K562 (cell line): ENCODE measurements at regions not wholly inside any gene's neighbourhood (a gene's known extent, or its start where the extent isn't known, plus 50 kb on each side); places are given as distances from the start of the nearest gene placed in this dataset.

Source experiments
- ATAC-seq: fragments of 200-7000 bp; cut with Tn5 transposase; 3 replicates; pipeline ENCODE4 v1.9.1; 2020; ENCODE audit warnings: moderate library complexity
- BruUV-seq: library from RNA; stranded (reverse); fragments of 400-500 nt; replicated peaks from 2 replicates; lab custom pipeline; 2021; lab: Mats Ljungman, UMichigan
- CTCF ChIA-PET: fragments of 300-600 bp; formaldehyde crosslinking; extraction: SDS; loops from one replicate; lab custom pipeline; 2021; ENCODE audit warnings: low intra/inter-chr PET ratio; lab: Yijun Ruan, JAX
- POLR2A ChIA-PET: fragments of 300-600, 350-650 bp; sonication (Branson Sonifier 250); formaldehyde crosslinking; extraction: SDS; loops from one replicate; lab custom pipeline; 2021; ENCODE audit warnings: antibody characterized with exemption, inconsistent platforms; lab: Yijun Ruan, JAX
- DNase-seq, 4 experiments: peaks; one replicate each; pipeline versions ENCODE4 v3.0.0 to v3.0.0-alpha.2; 2011 to 2018; ENCODE audit warnings: low spot score in 3 of 4, mixed read lengths in 3 of 4; ENCODE audit errors: extremely low read depth in 1 of 4
- FAIRE-seq: peaks from 2 replicates; lab custom pipeline; 2011; peaks lifted over from hg19 to GRCh38; lab: Jason Lieb, UNC
- H2AFZ ChIP-seq: 2 replicates; pipeline ENCODE4 v1.6.0; 2011; ENCODE audit warnings: low read depth, low read length, control low read depth, inconsistent platforms
- H3K27ac ChIP-seq: fragments of 200-600 bp; 3 replicates; pipeline ENCODE4 v1.8.0; 2011; ENCODE audit warnings: low read depth, mild to moderate bottlenecking, control low read depth, inconsistent platforms, low read length, moderate library complexity, mixed read lengths; ENCODE audit errors: extremely low read depth
- H3K27me3 ChIP-seq, 2 experiments: fragments of 300-600 bp in 1 of 2; 2 replicates in 1 of 2; 3 replicates in 1 of 2; pipeline versions ENCODE4 v1.6.0 to v1.8.0; 2011; ENCODE audit warnings: inconsistent platforms in 2 of 2, low read length in 2 of 2, mild to moderate bottlenecking in 1 of 2, mixed read lengths in 1 of 2, moderate library complexity in 1 of 2; ENCODE audit not compliant: control insufficient read depth in 2 of 2, insufficient read depth in 2 of 2
- H3K36me3 ChIP-seq: fragments of 300-600 bp; 3 replicates; pipeline ENCODE4 v1.8.0; 2011; ENCODE audit warnings: mild to moderate bottlenecking, low read length, inconsistent platforms; ENCODE audit not compliant: control insufficient read depth, insufficient read depth
- H3K4me1 ChIP-seq, 2 experiments: fragments of 200-600 bp in 1 of 2; replicated peaks in 1 of 2; 2 replicates in 1 of 2; 3 replicates in 1 of 2; pipeline versions ENCODE4 v1.5.1 to v1.8.0; 2011; ENCODE audit warnings: inconsistent platforms in 2 of 2, low read length in 2 of 2, mild to moderate bottlenecking in 1 of 2, mixed read lengths in 1 of 2, moderate library complexity in 1 of 2; ENCODE audit not compliant: control insufficient read depth in 2 of 2, insufficient read depth in 2 of 2
- H3K4me2 ChIP-seq: 2 replicates; pipeline ENCODE4 v1.6.1; 2011; ENCODE audit warnings: low read length, control low read depth, inconsistent platforms, mixed read lengths; ENCODE audit not compliant: insufficient read depth
- H3K4me3 ChIP-seq: fragments of 200-600 bp; sonication (generic), shearing (Covaris generic); 2 replicates; pipeline ENCODE4 v1.5.1; 2016; ENCODE audit warnings: control low read depth, inconsistent platforms
- H3K79me2 ChIP-seq: fragments of 200-600 bp; 3 replicates; pipeline ENCODE4 v1.8.0; 2011; ENCODE audit warnings: low read length, inconsistent platforms; ENCODE audit not compliant: control insufficient read depth, insufficient read depth
- H3K9ac ChIP-seq, 2 experiments: 2 replicates each; pipeline versions ENCODE4 v1.6.0 to v1.6.1; 2011; ENCODE audit warnings: low read depth in 2 of 2, low read length in 2 of 2, control low read depth in 1 of 2, inconsistent platforms in 1 of 2, mild to moderate bottlenecking in 1 of 2, mixed read lengths in 1 of 2; ENCODE audit not compliant: insufficient read depth in 1 of 2
- H3K9me1 ChIP-seq: one replicate; pipeline ENCODE4 v1.6.0; 2011; ENCODE audit warnings: inconsistent platforms, mild to moderate bottlenecking, low read length, moderate library complexity; ENCODE audit not compliant: control insufficient read depth, insufficient read depth
- H3K9me3 ChIP-seq: replicated peaks from 2 replicates; pipeline ENCODE4 v1.5.1; 2011; ENCODE audit warnings: low read depth, low read length, inconsistent platforms; ENCODE audit not compliant: control insufficient read depth, insufficient read depth
- H4K20me1 ChIP-seq: replicated peaks from 2 replicates; pipeline ENCODE4 v1.6.1; 2011; ENCODE audit warnings: low read length, inconsistent platforms, mixed read lengths; ENCODE audit not compliant: control insufficient read depth, insufficient read depth
- CXXC5 ChIP-seq: fragments of 250-450 bp; sonication (Bioruptor Pico); IDR thresholded peaks from 2 replicates; pipeline ENCODE4 v1.8.0; 2022; ENCODE audit warnings: inconsistent platforms, mild to moderate bottlenecking, moderate library complexity
- KDM1A ChIP-seq, 2 experiments: fragments of 450-650 bp; IDR thresholded peaks; 2 replicates each; pipeline ENCODE4 v1.6.1; 2016; ENCODE audit warnings: mild to moderate bottlenecking in 2 of 2
- MTF1 ChIP-seq: fragments of 250-450 bp; sonication (Bioruptor Pico); IDR thresholded peaks from 2 replicates; pipeline ENCODE4 v1.9.0; 2021; ENCODE audit warnings: moderate library complexity, mild to moderate bottlenecking, inconsistent platforms, borderline replicate concordance
- POLR3A ChIP-seq: IDR thresholded peaks from 2 replicates; pipeline ENCODE4 v1.6.1; 2011; ENCODE audit warnings: borderline replicate concordance, mild to moderate bottlenecking, moderate library complexity; ENCODE audit not compliant: insufficient read length, insufficient read depth; ENCODE audit errors: extremely low read depth
- ZNF140 ChIP-seq: fragments of 250-450 bp; sonication (Bioruptor Pico); IDR thresholded peaks from 2 replicates; pipeline ENCODE4 v1.8.0; 2021; ENCODE audit warnings: moderate library complexity, mild to moderate bottlenecking, inconsistent platforms
- ZNF77 ChIP-seq: fragments of 250-450 bp; sonication (Bioruptor Pico); IDR thresholded peaks from 2 replicates; pipeline ENCODE4 v1.5.0; 2020
- ZSCAN29 ChIP-seq: fragments of 450-650 bp; IDR thresholded peaks from 2 replicates; pipeline ENCODE4 v1.6.1; 2017
- WGBS: fragments of 100-300 bp; shearing (Covaris generic); methylation state at CpG from one replicate; pipeline ENCODE4 v1.1.6; 2016; ENCODE audit warnings: low coverage, mixed read lengths; ENCODE audit not compliant: insufficient coverage; ENCODE audit errors: missing lambda C conversion rate; 5-methylcytosine and 5-hydroxymethylcytosine counted together
- in situ Hi-C: fragments of 300-500 bp; cut with MboI; formaldehyde crosslinking; loops from 4 replicates; pipeline ENCODE4 v1.15.0; 2018; ENCODE audit warnings: inconsistent platforms, mixed read lengths
- intact Hi-C: fragments of 100-400 bp; cut with micrococcal nuclease; formaldehyde crosslinking; loops from 2 replicates; pipeline ENCODE4 v1.14.2; 2022
- TF ChIP-seq, protein P1 (sequence below): sonication (generic); formaldehyde crosslinking; IDR thresholded peaks from 2 replicates; pipeline ENCODE4 v1.8.0; 2023; ENCODE audit warnings: mild to moderate bottlenecking, missing genetic modification reagents
- TF ChIP-seq, protein P2 (sequence below): fragments of 250-450 bp; sonication (Bioruptor Pico); IDR thresholded peaks from 2 replicates; pipeline ENCODE4 v1.8.0; 2021; ENCODE audit warnings: borderline replicate concordance, mild to moderate bottlenecking, moderate library complexity; ENCODE audit not compliant: poor library complexity, severe bottlenecking
- TF ChIP-seq, protein P3 (sequence below): fragments of 250-450 bp; sonication (Bioruptor Pico); IDR thresholded peaks from 2 replicates; pipeline ENCODE4 v1.5.0; 2021; ENCODE audit warnings: mild to moderate bottlenecking, borderline replicate concordance
- TF ChIP-seq, protein P4 (sequence below): fragments of 450-650 bp; IDR thresholded peaks from 2 replicates; pipeline ENCODE4 v1.7.0; 2016; ENCODE audit warnings: borderline replicate concordance
- TF ChIP-seq, protein P5 (sequence below): conservative IDR thresholded peaks from 2 replicates; pipeline ENCODE4 v1.6.1; 2011; ENCODE audit warnings: low read depth, mild to moderate bottlenecking, low read length; ENCODE audit not compliant: control insufficient read depth

DNA sequence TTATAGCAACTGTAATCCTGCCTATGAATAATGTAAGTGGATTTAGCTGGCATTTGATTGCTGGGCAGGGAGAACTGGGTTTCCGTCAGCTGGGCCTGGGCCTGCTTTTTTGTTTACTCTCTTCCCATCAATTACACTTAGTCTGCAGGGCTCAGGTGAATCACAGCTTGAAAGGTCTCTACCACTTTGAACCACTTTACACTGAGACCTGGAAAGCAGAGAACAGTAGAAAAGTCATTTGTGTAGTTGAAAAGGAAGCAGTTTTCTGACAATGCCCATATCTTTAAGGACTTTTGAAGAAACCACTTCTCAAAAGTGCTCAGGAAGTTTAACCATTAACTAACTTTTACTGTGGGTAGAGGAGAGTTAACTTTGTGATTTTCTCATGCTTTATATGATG is 315.4 kb upstream of the SASH1 start:
- intact Hi-C loops, result no loop called here
- ATAC-seq, result no peak
- 27% methylated on average over 1 of the region's 1 CpG for WGBS
- Histone ChIP-seq H3K9me3 (no peaks in the 10 kb centered on the region), H3K27me3 (no peaks in the 10 kb centered on the region), H3K4me3 (no peak overlapping the region), H3K9ac (no peak overlapping the region), H3K27ac (no peak overlapping the region), H3K4me2 (no peak overlapping the region), H3K36me3 (no peaks in the 10 kb centered on the region), H2AFZ (no peak overlapping the region), H3K79me2 (no peaks in the 10 kb centered on the region), H4K20me1 (no peaks in the 10 kb centered on the region), H3K4me1 (no peaks in the 10 kb centered on the region), H3K9me1 (no peaks in the 10 kb centered on the region)
- BruUV-seq, result no TSS peak
- FAIRE-seq, result no peak
- in situ Hi-C loops, result no loop called here
- ChIA-PET CTCF (no interaction called here), POLR2A (interaction anchor here (0.7 to 1.1 kb wide), 2 partner anchors 12 to 1639 kb away, joined by 3 read pairs; no protein-coding TSS in a partner anchor)
- DNase-seq, result no peak
- TF ChIP-seq, protein P1, sequence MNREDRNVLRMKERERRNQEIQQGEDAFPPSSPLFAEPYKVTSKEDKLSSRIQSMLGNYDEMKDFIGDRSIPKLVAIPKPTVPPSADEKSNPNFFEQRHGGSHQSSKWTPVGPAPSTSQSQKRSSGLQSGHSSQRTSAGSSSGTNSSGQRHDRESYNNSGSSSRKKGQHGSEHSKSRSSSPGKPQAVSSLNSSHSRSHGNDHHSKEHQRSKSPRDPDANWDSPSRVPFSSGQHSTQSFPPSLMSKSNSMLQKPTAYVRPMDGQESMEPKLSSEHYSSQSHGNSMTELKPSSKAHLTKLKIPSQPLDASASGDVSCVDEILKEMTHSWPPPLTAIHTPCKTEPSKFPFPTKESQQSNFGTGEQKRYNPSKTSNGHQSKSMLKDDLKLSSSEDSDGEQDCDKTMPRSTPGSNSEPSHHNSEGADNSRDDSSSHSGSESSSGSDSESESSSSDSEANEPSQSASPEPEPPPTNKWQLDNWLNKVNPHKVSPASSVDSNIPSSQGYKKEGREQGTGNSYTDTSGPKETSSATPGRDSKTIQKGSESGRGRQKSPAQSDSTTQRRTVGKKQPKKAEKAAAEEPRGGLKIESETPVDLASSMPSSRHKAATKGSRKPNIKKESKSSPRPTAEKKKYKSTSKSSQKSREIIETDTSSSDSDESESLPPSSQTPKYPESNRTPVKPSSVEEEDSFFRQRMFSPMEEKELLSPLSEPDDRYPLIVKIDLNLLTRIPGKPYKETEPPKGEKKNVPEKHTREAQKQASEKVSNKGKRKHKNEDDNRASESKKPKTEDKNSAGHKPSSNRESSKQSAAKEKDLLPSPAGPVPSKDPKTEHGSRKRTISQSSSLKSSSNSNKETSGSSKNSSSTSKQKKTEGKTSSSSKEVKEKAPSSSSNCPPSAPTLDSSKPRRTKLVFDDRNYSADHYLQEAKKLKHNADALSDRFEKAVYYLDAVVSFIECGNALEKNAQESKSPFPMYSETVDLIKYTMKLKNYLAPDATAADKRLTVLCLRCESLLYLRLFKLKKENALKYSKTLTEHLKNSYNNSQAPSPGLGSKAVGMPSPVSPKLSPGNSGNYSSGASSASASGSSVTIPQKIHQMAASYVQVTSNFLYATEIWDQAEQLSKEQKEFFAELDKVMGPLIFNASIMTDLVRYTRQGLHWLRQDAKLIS, result no peak
- TF ChIP-seq, protein P2, sequence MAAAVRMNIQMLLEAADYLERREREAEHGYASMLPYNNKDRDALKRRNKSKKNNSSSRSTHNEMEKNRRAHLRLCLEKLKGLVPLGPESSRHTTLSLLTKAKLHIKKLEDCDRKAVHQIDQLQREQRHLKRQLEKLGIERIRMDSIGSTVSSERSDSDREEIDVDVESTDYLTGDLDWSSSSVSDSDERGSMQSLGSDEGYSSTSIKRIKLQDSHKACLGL, result no peak
- no peak for TF ChIP-seq MTF1 (CRISPR knock-in tag)
- TF ChIP-seq, protein P3, sequence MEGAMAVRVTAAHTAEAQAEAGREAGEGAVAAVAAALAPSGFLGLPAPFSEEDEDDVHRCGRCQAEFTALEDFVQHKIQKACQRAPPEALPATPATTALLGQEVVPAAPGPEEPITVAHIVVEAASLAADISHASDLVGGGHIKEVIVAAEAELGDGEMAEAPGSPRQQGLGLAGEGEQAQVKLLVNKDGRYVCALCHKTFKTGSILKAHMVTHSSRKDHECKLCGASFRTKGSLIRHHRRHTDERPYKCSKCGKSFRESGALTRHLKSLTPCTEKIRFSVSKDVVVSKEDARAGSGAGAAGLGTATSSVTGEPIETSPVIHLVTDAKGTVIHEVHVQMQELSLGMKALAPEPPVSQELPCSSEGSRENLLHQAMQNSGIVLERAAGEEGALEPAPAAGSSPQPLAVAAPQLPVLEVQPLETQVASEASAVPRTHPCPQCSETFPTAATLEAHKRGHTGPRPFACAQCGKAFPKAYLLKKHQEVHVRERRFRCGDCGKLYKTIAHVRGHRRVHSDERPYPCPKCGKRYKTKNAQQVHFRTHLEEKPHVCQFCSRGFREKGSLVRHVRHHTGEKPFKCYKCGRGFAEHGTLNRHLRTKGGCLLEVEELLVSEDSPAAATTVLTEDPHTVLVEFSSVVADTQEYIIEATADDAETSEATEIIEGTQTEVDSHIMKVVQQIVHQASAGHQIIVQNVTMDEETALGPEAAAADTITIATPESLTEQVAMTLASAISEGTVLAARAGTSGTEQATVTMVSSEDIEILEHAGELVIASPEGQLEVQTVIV (CRISPR knock-in tag), result no peak
- TF ChIP-seq, protein P4, sequence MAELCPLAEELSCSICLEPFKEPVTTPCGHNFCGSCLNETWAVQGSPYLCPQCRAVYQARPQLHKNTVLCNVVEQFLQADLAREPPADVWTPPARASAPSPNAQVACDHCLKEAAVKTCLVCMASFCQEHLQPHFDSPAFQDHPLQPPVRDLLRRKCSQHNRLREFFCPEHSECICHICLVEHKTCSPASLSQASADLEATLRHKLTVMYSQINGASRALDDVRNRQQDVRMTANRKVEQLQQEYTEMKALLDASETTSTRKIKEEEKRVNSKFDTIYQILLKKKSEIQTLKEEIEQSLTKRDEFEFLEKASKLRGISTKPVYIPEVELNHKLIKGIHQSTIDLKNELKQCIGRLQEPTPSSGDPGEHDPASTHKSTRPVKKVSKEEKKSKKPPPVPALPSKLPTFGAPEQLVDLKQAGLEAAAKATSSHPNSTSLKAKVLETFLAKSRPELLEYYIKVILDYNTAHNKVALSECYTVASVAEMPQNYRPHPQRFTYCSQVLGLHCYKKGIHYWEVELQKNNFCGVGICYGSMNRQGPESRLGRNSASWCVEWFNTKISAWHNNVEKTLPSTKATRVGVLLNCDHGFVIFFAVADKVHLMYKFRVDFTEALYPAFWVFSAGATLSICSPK, result no peak
- no peak for TF ChIP-seq ZSCAN29
- TF ChIP-seq CXXC5 (CRISPR knock-in tag), result no peak
- TF ChIP-seq ZNF140 (CRISPR knock-in tag), result no peak
- TF ChIP-seq, protein P5, sequence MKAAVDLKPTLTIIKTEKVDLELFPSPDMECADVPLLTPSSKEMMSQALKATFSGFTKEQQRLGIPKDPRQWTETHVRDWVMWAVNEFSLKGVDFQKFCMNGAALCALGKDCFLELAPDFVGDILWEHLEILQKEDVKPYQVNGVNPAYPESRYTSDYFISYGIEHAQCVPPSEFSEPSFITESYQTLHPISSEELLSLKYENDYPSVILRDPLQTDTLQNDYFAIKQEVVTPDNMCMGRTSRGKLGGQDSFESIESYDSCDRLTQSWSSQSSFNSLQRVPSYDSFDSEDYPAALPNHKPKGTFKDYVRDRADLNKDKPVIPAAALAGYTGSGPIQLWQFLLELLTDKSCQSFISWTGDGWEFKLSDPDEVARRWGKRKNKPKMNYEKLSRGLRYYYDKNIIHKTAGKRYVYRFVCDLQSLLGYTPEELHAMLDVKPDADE, result no peak
- TF ChIP-seq POLR3A, result no peak
- no peak for TF ChIP-seq KDM1A (IDR thresholded peaks at IDR 0.05)
- TF ChIP-seq ZNF77 (CRISPR knock-in tag), result no peak
